Nephron (organoid): ENCODE measurements at regions not wholly inside any gene's neighbourhood (a gene's known extent, or its start where the extent isn't known, plus 50 kb on each side); places are given as distances from the start of the nearest gene placed in this dataset.
A peak's percentile ranks its signal among the peaks of the same experiment; 100 is the strongest.

Experiments
- H3K27ac Mint-ChIP-seq, 3 experiments: 2 replicates each; pipeline ENCODE4 v1.8.0; 2020; ENCODE audit warnings: mixed read lengths in 3 of 3, mild to moderate bottlenecking in 2 of 3, moderate library complexity in 1 of 3
- H3K27me3 Mint-ChIP-seq: 2 replicates; pipeline ENCODE4 v1.8.0; 2021; ENCODE audit warnings: low read depth, mild to moderate bottlenecking, moderate library complexity, mixed read lengths
- H3K36me3 Mint-ChIP-seq: 2 replicates; pipeline ENCODE4 v1.8.0; 2020; ENCODE audit warnings: low read depth, mixed read lengths
- H3K4me1 Mint-ChIP-seq: 2 replicates; pipeline ENCODE4 v1.8.0; 2020; ENCODE audit warnings: mixed read lengths
- H3K4me3 Mint-ChIP-seq, 3 experiments: 2 replicates each; pipeline ENCODE4 v1.8.0; 2020; ENCODE audit warnings: mild to moderate bottlenecking in 3 of 3, mixed read lengths in 3 of 3, moderate library complexity in 2 of 3
- H3K9me3 Mint-ChIP-seq: 2 replicates; pipeline ENCODE4 v1.8.0; 2020; ENCODE audit warnings: mixed read lengths
- CTCF ChIP-seq, 3 experiments: fragments of 200-600 bp; sonication (generic); IDR thresholded peaks; one replicate each; pipeline ENCODE4 v1.5.0; 2021; ENCODE audit warnings: antibody characterized with exemption in 3 of 3; ENCODE audit not compliant: unreplicated experiment in 3 of 3

- Mint-ChIP-seq H3K4me1 (peaks cover 37% of the 10 kb centered on the region), H3K36me3 (no peaks in the 10 kb centered on the region), H3K27me3 (peaks cover 31% of the 10 kb centered on the region), H3K9me3 (no peaks in the 10 kb centered on the region), H3K4me3 (no peak overlapping the region), H3K27ac (peak overlapping the region in 1 of 3 experiments; percentile 32)
- TF ChIP-seq CTCF (IDR thresholded peaks at IDR 0.05; ENCODE audit: unreplicated experiment in 3 of 3), result no peak
These were observed 309.4 kb upstream of the STT3B start for GRCh38 chr3:31223278-31223677.

GRCh38 chr3:31224936-31225335, 307.8 kb upstream of the STT3B start:
- H3K9me3 Mint-ChIP-seq, result no peaks in the 10 kb centered on the region
- TF ChIP-seq CTCF (IDR thresholded peaks at IDR 0.05; ENCODE audit: unreplicated experiment in 3 of 3), result no peak
- H3K4me1 Mint-ChIP-seq, result peaks cover 24% of the 10 kb centered on the region
- H3K27ac Mint-ChIP-seq, result no peak overlapping the region
- no peaks in the 10 kb centered on the region for H3K36me3 Mint-ChIP-seq
- H3K4me3 Mint-ChIP-seq, result no peak overlapping the region
- H3K27me3 Mint-ChIP-seq, result peaks cover 28% of the 10 kb centered on the region

- no peaks in the 10 kb centered on the region for H3K9me3 Mint-ChIP-seq
- no peak overlapping the region for H3K27ac Mint-ChIP-seq
- peaks cover 24% of the 10 kb centered on the region for H3K4me1 Mint-ChIP-seq
- H3K4me3 Mint-ChIP-seq, result peak overlapping the region in 1 of 3 experiments; percentile 30
- no peak for TF ChIP-seq CTCF (IDR thresholded peaks at IDR 0.05; ENCODE audit: unreplicated experiment in 3 of 3)
- H3K27me3 Mint-ChIP-seq, result peaks cover 30% of the 10 kb centered on the region
- no peaks in the 10 kb centered on the region for H3K36me3 Mint-ChIP-seq
These were observed 306.8 kb upstream of the STT3B start for GRCh38 chr3:31225923-31226322.

GRCh38 chr3:31226346-31226745, 306.4 kb upstream of the STT3B start:
- no peak for TF ChIP-seq CTCF (IDR thresholded peaks at IDR 0.05; ENCODE audit: unreplicated experiment in 3 of 3)
- no peak overlapping the region for H3K4me3 Mint-ChIP-seq
- H3K4me1 Mint-ChIP-seq, result peaks cover 24% of the 10 kb centered on the region
- H3K27ac Mint-ChIP-seq, result no peak overlapping the region
- no peaks in the 10 kb centered on the region for H3K36me3 Mint-ChIP-seq
- peaks cover 30% of the 10 kb centered on the region for H3K27me3 Mint-ChIP-seq
- no peaks in the 10 kb centered on the region for H3K9me3 Mint-ChIP-seq

- no peak for TF ChIP-seq CTCF (IDR thresholded peaks at IDR 0.05; ENCODE audit: unreplicated experiment in 3 of 3)
- Mint-ChIP-seq H3K36me3 (no peaks in the 10 kb centered on the region), H3K4me3 (no peak overlapping the region), H3K27ac (no peak overlapping the region), H3K4me1 (peaks cover 24% of the 10 kb centered on the region), H3K27me3 (peaks cover 32% of the 10 kb centered on the region), H3K9me3 (no peaks in the 10 kb centered on the region)
These were observed 305.6 kb upstream of the STT3B start for GRCh38 chr3:31227131-31227562.

GRCh38 chr3:31230425-31231223, 302.1 kb upstream of the STT3B start:
- Mint-ChIP-seq H3K4me3 (no peak overlapping the region), H3K9me3 (no peaks in the 10 kb centered on the region), H3K27ac (no peak overlapping the region), H3K4me1 (peaks cover 23% of the 10 kb centered on the region), H3K27me3 (peaks cover 44% of the 10 kb centered on the region), H3K36me3 (no peaks in the 10 kb centered on the region)
- TF ChIP-seq CTCF (IDR thresholded peaks at IDR 0.05; ENCODE audit: unreplicated experiment in 3 of 3), result no peak
